ENCODE measurements at regions not wholly inside any gene's neighbourhood (a gene's known extent, or its start where the extent isn't known, plus 50 kb on each side); places are given as distances from the start of the nearest gene placed in this dataset.
A peak's percentile ranks its signal among the peaks of the same experiment; 100 is the strongest.
"Not testable (repeated sequence)": the region's sequence is repeated elsewhere in the genome, so short reads cannot be mapped to it uniquely, and the experiment has no call there.

- no peak for TF ChIP-seq CTCF (IDR thresholded peaks at IDR 0.05; ENCODE audit: insufficient read depth, low read depth, low read length, missing control alignments)
- H3K4me3 ChIP-seq (ENCODE audit: low read length) = no peak overlapping the region
- no peak for DNase-seq (ENCODE audit: low read depth)
These were observed 87.5 kb upstream of the CDH9 start for GRCh38 chr5:27125856-27126255.

- H3K4me3 ChIP-seq (ENCODE audit: low read length) = no peak overlapping the region
- peak; percentile 40 for DNase-seq (ENCODE audit: low read depth)
- TF ChIP-seq CTCF (IDR thresholded peaks at IDR 0.05; ENCODE audit: insufficient read depth, low read depth, low read length, missing control alignments) = peak; percentile 72
These were observed 86.2 kb upstream of the CDH9 start for GRCh38 chr5:27124590-27124989.

DNA sequence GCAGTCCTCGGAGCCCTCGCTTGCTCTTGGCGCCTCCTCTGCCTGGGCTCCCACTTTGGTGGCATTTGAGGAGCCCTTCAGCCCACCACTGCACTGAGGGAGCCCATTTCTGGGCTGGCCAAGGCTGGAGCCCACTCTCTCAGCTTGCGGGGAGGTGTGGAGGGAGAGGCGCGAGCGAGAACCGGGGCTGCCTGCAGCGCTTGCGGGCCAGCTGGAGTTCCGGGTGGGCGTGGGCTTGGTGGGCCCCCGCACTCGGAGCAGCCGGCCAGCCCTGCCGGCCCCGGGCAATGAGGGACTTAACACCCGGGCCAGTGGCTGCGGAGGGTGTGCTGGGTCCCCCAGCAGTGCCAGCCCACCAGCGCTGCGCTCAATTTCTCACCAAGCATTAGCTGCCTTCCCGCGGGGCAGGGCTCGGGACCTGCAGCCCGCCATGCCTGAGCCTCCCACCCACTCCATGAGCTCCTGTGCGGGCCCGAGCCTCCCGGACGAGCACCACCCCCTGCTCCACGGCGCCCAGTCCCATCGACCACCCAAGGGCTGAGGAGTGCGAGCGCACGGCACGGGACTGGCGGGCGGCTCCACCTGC, 81.4 kb upstream of the CDH9 start:
- not testable (repeated sequence) for DNase-seq (ENCODE audit: low read depth); H3K4me3 ChIP-seq (ENCODE audit: low read length)

GRCh38 chr5:27103486-27103885, 65.1 kb upstream of the CDH9 start:
- DNase-seq (ENCODE audit: low read depth) = no peak
- no peak overlapping the region for H3K4me3 ChIP-seq (ENCODE audit: low read length)
- TF ChIP-seq CTCF (IDR thresholded peaks at IDR 0.05; ENCODE audit: insufficient read depth, low read depth, low read length, missing control alignments) = no peak

DNA sequence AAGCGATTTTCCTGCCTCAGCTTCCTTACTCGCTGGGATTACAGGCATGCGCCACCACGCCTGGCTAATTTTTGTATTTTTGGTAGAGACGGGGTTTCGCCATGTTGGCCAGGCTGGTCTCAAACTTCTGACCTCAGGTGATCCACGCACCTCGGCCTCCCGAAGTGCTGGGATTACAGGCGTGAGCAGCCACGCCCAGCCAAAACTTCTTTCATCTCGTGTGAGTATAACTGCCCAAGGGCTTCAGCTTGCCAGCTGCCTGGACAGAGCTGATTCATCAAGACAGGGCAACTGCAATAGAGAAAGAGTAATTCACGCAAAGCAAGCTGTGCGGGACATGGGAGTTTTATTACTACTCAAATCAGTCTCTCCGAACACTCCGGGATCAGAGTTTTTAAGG, 57.4 kb upstream of the CDH9 start:
- not testable (repeated sequence) for H3K4me3 ChIP-seq (ENCODE audit: low read length); DNase-seq (ENCODE audit: low read depth)

- DNase-seq (ENCODE audit: low read depth) = no peak
- no peak overlapping the region for H3K4me3 ChIP-seq (ENCODE audit: low read length)
- TF ChIP-seq CTCF (IDR thresholded peaks at IDR 0.05; ENCODE audit: insufficient read depth, low read depth, low read length, missing control alignments) = no peak
These were observed 54.9 kb upstream of the CDH9 start for GRCh38 chr5:27093279-27093678.

- no peak overlapping the region for H3K4me3 ChIP-seq (ENCODE audit: low read length)
- TF ChIP-seq CTCF (IDR thresholded peaks at IDR 0.05; ENCODE audit: insufficient read depth, low read depth, low read length, missing control alignments) = no peak
These were observed 53.5 kb upstream of the CDH9 start for GRCh38 chr5:27091858-27092257.

GRCh38 chr5:27088822-27089221, 50.4 kb upstream of the CDH9 start:
- not testable (repeated sequence) for DNase-seq (ENCODE audit: low read depth); H3K4me3 ChIP-seq (ENCODE audit: low read length)

More at GRCh38 chr5:27091858-27092257, 53.5 kb upstream of the CDH9 start:
- no peak for DNase-seq (ENCODE audit: low read depth)

Measured in epithelial cell of esophagus (primary cell).